HG02588 (cell line): ENCODE measurements at regions not wholly inside any gene's neighbourhood (a gene's known extent, or its start where the extent isn't known, plus 50 kb on each side); places are given as distances from the start of the nearest gene placed in this dataset.
"Not testable (repeated sequence)": the region's sequence is repeated elsewhere in the genome, so short reads cannot be mapped to it uniquely, and the experiment has no call there.

Experiments
- ATAC-seq: cut with Tn5 transposase; IDR thresholded peaks from one replicate; pipeline ENCODE4 v1.9.1; 2021; ENCODE audit warnings: mild to moderate bottlenecking, moderate library complexity; ENCODE audit not compliant: unreplicated experiment

DNA sequence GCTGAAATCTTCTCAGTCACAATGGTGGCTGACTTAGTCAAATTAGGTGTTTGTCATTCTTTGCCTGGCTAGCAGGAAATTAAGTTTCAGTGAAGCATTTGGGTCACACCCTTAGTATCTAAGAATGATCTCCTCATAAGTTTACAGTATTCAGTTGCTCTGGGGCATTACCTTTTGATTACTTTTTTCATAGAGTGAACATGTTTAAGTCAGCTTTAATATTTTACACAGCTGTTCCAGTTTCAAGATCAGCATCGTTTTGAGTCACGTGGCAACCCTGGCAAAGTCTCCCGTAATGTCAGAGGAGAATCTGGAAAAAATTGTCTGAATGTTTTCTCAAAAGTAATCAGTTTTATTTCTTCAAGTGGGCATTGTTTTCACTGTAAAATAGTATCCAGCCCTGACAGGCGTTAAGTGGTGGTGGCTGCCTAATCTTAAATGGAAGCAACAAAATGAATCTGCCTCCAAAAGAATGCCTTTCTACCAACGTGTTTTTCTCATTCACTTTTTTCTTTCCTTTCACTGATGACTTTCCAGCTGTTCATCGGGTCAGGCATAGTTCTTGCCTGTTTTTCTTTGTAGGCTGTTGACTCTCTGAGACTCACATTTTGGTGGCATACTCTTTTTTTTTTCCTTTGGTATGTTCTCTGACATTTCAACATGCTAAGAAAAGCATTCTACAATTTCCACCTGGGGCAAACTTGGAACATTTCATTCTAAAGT, 319.6 kb upstream of the TCF4 start:
- no peak for ATAC-seq

DNA sequence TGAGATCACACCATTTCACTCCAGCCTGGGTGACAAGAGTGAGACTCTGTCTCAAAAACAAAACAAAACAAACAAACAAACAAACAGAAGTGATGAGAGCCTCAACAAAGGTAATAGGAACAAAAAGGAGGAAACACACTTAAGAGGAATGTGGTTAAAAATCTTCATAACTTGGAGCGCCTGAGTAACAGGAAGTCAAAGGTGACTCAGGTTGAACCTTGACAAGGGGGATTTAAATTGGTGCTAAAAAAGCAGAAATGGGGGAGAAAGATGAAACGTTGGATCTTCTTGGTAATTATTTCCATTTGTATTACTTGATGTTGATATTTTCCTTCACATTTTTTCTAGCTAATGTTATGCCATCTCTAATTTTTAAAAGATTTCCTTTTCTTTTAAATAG, 318.5 kb upstream of the TCF4 start:
- ATAC-seq = no peak

DNA sequence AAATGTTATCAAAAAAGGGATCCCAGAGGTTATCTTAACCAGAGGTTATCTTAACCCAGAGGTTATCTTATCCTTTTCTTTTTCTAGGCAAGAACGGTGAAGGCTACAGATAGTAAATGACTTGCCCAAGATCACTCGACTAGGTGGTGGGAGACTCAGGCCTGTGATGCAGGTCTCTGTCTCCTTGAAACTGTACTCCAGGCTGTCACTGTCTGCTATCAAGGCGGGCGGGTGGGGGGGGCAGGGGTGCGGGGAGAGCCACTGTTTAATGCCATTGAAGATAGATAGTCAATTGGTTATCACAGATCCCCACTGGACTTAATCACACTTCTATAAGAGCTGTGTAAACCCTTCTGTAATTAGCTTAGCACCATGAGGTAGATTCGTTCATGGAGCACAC, 315.9 kb upstream of the TCF4 start:
- ATAC-seq = no peak

DNA sequence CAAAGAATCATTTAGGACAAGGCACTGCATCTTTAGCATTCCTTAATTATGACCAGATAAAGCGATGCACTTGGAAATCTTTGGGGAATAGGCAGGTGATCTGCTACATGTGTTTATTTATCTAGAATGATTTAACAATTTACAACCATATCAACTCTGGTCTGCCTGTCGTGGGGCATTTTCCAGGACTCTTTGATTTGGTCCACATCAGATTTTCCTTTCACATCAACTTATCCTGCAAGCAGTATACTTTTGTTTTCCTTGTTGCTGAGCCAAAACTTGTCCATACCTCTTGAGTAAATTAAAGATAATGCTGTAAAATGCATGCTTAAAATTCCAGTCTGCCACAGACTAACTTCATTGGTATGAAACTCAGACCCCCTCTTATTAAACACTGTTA, 312.4 kb upstream of the TCF4 start:
- ATAC-seq = no peak

DNA sequence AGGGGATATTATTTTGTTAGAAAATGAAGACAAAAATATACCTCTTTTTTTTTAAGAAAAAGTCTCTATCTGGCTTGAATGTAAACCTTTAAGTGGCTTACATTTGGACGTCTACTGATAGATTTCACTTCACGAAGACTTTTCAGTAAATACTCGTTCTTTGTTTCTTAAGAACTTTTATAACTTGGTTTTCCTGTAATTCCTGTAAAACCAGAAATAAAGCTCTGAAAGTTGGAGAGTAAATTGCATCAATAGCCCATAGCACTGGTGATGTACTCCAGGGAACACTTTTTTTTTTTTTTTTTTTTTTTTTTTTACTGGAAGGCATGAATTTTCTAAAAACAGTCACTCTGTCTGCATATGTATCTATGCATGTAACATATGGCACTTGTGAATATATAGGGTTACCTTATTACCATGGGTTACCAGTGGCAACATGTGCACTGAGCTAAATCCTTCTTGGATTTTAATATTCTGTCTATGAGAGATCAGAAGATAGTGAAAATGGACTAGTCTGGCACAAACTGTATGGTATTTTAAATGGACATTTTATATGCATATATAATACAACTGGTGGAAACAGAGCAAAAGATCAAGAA, 309.2 kb upstream of the TCF4 start:
- no peak for ATAC-seq

DNA sequence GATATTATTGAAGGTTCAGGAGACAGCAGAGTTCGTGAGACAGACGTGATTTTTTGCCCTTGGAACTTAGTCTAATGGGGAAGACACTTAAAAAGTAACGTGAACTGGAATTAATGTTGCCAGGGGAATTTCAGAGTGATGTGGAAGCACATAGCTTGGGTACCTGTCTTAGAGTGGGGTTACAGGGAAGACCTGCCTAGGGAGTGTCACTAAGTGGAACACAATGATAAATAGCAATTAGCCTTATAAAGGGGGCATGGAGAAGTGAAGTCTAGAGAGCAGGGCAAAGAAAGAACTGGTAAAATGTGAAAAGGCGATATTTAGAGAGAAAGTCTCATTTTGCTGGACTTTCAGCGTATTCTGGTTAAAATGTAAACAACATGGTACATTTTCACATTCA, 306.0 kb upstream of the TCF4 start:
- no peak for ATAC-seq

DNA sequence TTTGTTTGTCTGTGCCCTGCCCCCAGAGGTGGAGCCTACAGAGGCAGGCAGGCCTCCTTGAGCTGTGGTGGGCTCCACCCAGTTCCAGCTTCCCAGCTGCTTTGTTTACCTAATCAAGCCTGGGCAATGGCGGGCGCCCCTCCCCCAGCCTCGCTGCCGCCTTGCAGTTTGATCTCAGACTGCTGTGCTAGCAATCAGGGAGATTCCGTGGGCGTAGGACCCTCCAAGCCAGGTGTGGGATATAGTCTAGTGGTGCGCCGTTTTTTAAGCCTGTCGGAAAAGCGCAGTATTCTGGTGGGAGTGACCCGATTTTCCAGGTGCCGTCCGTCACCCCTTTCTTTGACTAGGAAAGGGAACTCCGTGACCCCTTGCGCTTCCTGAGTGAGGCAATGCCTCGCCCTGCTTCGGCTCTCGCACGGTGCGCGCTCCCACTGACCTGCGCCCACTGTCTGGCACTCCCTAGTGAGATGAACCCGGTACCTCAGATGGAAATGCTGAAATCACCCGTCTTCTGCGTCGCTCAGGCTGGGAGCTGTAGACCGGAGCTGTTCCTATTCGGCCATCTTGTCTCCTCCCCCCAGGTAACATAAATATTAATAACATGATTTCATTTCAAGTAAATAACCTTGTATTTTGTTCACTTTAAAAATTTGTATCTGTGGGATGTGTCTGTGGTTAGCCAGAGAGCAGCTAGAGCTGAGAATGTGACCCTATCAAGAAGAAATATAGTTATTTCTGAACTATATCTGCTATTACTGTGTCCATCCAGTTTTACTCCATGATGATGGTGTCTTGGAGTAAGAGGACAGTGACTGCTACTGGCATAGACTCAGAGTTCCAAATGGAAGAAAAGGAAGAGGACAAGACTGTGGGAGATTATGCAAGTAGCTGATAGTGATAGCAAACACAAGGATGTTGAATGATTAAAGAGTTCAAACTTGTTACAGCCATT, 305.1 kb upstream of the TCF4 start:
- not testable (repeated sequence) for ATAC-seq

DNA sequence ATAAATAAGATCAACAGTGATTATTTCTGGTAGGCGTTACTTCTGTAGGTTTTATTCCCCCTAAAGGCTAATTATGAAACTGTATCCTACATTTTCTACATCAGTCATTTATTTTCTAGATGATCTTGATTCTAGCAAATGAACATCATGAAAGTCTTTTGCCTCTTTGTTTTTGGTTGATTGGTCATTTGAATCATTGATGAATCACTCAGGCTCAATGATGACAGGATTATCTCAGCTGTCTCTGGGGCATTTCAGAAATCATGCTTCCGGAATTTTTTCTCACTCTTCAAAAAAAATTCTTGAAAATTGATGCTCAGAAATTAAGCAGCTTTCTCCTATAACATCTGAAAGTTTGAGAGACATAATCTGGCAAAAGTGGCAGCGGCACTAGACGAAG, 298.9 kb upstream of the TCF4 start:
- no peak for ATAC-seq

DNA sequence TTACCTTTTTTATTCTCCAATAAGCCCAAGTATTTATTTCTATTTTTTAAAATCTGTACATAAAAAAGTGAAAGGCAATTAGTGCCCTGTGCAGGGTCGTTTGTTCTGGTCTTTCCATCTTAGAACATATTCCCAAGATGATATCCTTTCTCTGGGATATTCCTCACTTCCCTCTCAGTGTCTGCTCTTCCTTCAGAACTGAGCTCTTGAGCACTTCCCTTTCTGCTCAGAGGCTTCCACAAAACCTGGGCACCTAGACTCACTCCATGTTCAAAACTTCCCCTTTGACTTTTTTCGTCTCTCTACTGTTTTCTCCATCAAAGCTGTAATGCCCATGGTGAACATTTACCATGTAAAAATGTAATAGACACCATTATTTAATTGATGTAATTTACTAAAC, 296.5 kb upstream of the TCF4 start:
- no peak for ATAC-seq

DNA sequence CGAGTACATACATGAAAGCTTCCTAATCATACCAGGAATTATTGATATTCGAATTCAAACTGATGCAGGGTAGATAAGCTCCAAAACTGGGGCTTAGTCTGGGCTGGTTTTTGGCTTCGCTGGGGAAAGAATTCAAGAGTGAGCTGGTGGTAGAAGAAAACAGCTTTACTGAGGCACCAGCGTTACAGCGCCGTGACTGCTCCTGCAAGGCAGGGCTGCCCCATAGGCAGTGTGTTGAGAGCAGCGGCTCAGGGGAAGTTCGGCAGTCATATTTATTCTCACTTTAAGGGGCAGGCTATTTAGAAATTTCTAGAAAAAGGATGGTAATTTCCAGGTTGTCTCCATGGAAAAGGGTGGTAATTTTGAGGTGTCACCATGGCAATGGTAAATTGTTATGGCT, 292.6 kb upstream of the TCF4 start:
- no peak for ATAC-seq

DNA sequence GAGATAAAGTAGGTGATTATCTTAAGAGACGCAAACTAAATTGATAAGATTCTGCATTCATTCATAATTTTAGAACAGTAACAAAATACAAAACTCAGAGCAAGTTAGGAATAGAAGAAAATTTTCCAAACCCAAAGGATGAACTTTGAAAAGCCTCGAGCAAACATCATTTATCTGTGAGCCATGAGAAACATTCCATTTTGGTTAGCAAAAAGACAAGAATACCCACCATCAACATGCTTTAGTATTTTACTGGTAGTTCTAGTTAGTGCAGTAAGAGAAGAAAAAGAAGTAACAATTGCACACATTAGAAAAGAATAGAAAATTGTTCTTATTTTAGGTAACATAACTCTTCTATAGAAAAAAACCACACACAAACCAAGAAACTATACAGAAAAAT, 291.3 kb upstream of the TCF4 start:
- no peak for ATAC-seq

DNA sequence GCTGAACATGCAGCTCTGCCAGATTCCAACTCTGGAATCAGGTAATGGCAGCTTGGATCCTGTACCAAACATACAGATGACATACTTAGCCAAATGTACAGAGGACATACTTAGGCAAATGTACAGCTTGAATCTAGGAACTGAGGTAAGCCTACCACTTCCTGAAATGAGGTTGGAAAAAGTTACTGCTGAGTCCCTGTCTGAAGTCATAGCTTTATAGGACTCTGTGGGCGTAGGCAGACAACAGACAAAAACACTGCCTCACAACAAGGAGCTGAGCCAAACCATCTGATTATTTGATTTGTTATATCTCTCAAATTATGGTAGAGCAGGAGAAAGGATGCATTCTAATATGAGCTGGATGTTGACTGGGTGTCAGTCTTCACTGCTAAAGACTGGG, 290.2 kb upstream of the TCF4 start:
- ATAC-seq = no peak

DNA sequence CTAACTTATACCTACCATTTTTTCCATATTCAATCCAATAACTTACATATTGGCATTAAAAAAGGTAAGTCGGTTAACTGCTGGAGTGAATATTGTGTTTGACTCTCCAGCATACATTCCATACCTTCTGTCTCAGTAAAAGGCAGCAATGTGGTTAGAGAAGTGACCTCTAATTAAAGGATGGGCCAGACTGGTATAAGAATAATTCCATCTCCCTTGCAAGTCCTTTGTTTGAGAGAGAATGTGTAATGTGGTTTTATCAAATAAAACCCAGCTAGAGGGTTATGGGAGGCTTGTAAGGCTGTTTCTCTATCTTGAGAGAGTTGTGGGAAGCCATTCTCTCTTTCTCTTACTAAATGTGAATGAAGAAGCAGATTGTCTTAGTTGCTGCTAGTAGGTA, 289.3 kb upstream of the TCF4 start:
- no peak for ATAC-seq

DNA sequence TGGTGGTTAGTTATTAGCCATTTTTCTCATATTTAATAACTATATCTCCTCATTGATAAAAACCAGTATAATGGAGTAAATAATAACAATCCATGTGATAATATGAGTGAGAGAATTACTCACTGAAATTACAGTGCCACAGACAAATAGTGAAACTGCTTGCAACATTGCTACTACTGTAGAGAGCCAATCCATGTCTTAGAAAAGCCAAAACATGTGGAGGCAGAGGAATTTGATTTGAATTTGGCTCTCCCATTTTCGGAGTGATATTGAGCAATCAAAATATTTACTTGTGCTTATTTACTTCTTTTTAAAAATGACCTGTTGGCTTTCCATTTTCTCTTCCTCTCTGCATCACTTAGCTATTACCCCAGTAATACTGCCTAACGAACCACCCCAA, 288.3 kb upstream of the TCF4 start:
- ATAC-seq = no peak

DNA sequence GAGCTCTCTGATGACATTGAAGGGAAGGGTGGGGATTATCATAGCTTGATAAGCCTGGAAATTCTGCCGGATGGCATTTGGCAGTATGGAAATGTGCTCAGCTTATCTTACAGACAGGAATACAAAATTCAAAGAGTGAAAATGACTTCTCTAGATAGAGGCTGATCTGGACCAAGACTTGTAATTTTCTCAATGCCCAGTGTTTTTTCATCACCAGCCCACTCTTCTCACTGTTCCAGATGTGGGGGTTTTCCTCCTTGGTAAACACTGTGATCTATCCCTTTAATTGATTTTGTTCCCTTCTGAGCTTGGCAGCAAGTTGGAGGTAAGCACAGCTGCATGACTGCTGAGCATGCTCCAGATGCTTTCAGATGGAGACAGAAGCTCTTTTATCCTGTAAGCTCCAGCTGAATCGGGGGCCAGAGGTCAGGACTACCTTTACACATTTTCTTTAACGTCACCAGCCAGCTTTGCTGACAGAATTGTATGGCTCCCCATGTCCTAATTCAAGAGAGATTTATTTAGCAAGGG, 287.4 kb upstream of the TCF4 start:
- ATAC-seq = no peak

DNA sequence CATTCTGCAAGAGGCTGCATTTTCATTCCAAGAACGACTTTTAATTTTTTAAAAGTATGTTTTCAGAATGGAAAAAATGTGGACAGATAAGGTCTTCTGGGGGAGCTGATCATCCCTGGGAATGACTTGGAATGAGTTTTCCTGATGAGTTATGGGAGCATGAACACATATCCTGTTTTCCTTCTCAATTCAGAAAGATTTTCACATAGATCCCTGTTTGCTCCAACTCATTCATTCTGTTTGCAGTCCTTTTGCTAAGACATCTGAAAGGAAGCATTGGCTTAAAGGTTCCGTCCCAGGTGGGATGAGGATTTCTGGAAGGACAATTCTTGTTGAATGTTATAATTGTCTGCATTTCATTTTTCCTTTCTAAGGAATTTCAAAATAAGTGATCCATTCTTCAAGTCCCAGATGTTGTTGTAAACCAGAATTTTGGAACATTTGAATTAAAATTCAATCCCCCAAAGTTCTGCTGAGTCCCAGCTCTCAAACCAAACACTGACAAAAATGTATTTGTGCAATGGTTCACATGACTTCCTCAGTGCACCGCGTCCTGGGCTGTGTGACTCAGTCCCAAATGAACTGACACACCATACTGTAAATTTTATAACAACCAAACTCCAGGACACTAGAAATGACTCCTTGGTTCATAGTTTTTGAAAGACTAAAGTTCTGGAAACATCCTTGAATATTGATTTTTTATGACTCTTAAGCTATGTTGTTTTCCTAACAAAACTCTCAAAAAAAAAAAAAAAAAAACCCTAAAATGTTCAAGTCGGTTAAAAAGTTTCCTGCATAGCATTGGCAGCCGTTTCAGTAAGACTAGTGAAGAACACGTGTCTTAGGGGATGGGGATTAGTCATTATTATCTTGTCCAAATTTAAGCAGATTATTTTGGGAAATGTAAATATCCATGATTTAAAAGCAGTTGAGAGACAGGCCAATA, 281.8 kb upstream of the TCF4 start:
- ATAC-seq = no peak

DNA sequence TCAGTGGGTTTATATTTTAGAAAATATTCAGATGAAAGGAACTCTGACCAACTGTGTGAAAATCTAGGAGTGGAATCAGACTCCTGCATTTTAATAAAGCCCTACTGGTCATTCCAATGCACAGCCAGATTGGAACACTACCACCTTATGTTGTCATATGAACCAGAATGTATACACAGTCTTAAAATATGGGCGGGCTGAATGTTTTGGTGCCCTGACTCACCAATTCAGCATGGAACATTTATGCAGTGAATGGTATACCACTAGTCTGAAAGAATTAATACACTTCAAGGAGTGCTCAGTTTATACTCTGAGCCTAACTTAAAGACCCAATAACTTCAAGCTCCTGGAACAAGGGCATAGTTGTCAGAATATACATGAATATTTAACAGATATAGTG, 280.9 kb upstream of the TCF4 start:
- ATAC-seq = no peak

DNA sequence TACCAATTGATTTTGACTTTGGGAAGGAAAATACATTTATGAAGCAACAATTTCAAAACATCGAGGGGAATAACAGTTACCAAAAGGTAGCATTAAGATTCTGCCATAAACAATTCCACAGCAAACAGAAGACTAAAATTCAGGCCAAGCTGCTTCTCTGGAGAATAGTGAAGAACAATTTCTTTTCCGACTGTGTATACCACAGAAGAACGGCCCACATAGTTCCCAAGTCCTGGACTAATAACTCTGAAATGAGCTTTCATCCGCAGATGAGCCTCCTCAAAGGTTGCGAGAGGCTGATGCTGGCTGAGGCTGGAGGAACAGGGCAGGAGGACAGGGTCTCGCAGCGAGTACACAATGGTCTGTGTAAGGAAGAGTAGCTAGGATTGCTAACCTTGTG, 278.9 kb upstream of the TCF4 start:
- ATAC-seq = no peak

DNA sequence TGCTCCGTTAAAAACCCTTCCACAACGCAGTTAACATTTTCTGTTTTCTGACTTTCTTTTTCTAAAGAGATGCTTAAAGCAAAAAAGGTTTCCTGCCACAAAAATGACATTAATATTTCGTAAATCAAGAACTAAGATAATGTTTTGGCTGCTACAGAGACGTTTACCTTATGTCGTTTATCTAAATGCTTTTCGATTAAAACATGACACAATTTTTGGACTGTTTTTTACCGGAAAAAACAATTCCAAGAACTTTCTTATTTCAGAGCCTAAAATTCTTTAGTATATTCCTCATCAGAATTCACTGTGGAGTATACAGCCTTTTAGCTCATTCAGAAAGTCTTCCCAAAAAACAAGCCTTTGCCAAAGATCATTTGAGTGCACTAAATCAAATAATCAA, 278.0 kb upstream of the TCF4 start:
- no peak for ATAC-seq

DNA sequence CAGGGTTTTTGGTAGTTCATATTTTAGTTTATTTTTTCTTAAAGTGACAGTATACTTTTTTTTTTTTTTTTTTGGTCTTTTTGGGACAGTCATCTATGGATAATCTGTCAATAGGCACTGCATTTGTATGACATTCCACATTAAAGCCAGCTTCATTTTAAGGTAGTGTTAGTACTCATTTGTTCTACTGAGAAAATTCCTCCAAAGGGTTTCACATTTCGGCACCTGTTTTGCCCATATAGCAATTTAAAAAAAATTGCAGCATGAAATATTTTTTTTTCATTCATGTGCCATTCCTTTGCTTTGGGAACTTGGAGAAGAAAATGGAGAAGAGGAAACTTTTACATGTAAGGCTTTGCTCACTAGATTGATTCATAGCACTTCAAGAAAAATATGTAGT, 276.3 kb upstream of the TCF4 start:
- no peak for ATAC-seq

DNA sequence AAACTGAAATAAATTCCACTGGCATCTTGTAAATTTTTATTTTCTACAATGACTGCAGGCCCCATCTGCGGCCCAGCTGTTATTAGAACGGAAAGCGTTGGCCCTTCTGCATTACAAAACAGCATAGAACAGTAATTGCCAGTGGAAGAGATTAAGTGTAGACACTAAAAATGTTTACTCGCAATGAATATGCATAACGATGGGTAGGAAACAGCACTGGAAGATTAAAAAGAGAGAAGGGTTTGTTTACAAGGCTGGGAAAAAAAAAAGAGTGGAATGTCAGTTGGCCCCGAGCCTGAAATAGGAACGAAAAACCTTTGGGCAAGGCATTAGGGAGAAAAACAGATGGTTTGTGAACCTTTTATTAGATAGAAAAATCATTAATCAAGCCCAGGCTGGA, 275.9 kb upstream of the TCF4 start:
- no peak for ATAC-seq
